BE2C (cell line): ENCODE measurements at regions not wholly inside any gene's neighbourhood (a gene's known extent, or its start where the extent isn't known, plus 50 kb on each side); places are given as distances from the start of the nearest gene placed in this dataset.

Source experiments
- DNase-seq: peaks from one replicate; pipeline ENCODE4 v3.0.0-alpha.2; 2020
- H3K27me3 ChIP-seq: fragments of 250-450 bp; sonication (Bioruptor Pico); 2 replicates; pipeline ENCODE4 v1.5.1; 2020; ENCODE audit warnings: mild to moderate bottlenecking
- H3K36me3 ChIP-seq: fragments of 250-450 bp; sonication (Bioruptor Pico); 2 replicates; pipeline ENCODE4 v1.5.1; 2020; ENCODE audit warnings: mild to moderate bottlenecking
- H3K4me1 ChIP-seq: fragments of 250-450 bp; sonication (Bioruptor Pico); 2 replicates; pipeline ENCODE4 v1.5.1; 2020
- H3K4me3 ChIP-seq: 2 replicates; pipeline ENCODE4 v1.5.1; 2011; ENCODE audit warnings: low read depth, low read length
- H3K9me3 ChIP-seq: fragments of 250-450 bp; sonication (Bioruptor Pico); 2 replicates; pipeline ENCODE4 v1.5.1; 2020
- TF ChIP-seq, protein P1 (sequence below): IDR thresholded peaks from 2 replicates; pipeline ENCODE4 v1.5.1; 2012; ENCODE audit warnings: mild to moderate bottlenecking, low read depth, low read length

GRCh38 chr18:40036861-40037260 lies 1918.2 kb upstream of the PIK3C3 start:
- no peak for DNase-seq
- TF ChIP-seq, protein P1, sequence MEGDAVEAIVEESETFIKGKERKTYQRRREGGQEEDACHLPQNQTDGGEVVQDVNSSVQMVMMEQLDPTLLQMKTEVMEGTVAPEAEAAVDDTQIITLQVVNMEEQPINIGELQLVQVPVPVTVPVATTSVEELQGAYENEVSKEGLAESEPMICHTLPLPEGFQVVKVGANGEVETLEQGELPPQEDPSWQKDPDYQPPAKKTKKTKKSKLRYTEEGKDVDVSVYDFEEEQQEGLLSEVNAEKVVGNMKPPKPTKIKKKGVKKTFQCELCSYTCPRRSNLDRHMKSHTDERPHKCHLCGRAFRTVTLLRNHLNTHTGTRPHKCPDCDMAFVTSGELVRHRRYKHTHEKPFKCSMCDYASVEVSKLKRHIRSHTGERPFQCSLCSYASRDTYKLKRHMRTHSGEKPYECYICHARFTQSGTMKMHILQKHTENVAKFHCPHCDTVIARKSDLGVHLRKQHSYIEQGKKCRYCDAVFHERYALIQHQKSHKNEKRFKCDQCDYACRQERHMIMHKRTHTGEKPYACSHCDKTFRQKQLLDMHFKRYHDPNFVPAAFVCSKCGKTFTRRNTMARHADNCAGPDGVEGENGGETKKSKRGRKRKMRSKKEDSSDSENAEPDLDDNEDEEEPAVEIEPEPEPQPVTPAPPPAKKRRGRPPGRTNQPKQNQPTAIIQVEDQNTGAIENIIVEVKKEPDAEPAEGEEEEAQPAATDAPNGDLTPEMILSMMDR: no peak
- no peaks in the 10 kb centered on the region for H3K4me1 ChIP-seq
- no peaks in the 10 kb centered on the region for H3K9me3 ChIP-seq
- no peaks in the 10 kb centered on the region for H3K27me3 ChIP-seq
- H3K4me3 ChIP-seq: no peak overlapping the region
- no peaks in the 10 kb centered on the region for H3K36me3 ChIP-seq

DNA sequence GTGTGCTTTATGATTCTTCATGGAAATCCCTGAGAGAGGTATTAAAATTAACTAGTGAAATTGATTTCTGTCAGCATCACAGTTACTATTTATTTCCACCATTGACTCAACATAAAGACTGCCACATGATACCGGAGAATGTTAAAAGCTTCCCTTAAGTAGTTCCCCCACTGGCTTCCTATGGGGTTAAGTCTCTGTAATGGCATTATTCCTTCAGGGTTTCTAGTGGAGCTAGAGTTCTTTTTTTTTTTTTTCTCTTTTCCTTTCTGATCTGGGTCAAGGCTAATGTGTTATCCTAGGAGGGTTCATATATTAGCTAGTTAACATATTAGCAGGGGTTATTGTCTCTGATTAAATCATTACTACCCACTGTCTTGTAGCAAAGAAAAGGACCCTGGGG lies 1919.1 kb upstream of the PIK3C3 start:
- DNase-seq: no peak
- H3K4me1 ChIP-seq: no peaks in the 10 kb centered on the region
- TF ChIP-seq, protein P1: no peak

GRCh38 chr18:40032076-40032475 lies 1923.0 kb upstream of the PIK3C3 start:
- no peak overlapping the region for H3K4me3 ChIP-seq
- TF ChIP-seq, protein P1: no peak
- H3K36me3 ChIP-seq: no peaks in the 10 kb centered on the region
- H3K27me3 ChIP-seq: no peaks in the 10 kb centered on the region
- no peaks in the 10 kb centered on the region for H3K4me1 ChIP-seq
- H3K9me3 ChIP-seq: no peaks in the 10 kb centered on the region
- DNase-seq: no peak

More for the DNA sequence above, 1919.1 kb upstream of the PIK3C3 start:
- Histone ChIP-seq H3K36me3 (no peaks in the 10 kb centered on the region), H3K9me3 (no peaks in the 10 kb centered on the region), H3K27me3 (no peaks in the 10 kb centered on the region), H3K4me3 (no peak overlapping the region)

GRCh38 chr18:40031435-40031834 lies 1923.6 kb upstream of the PIK3C3 start:
- Histone ChIP-seq H3K4me1 (no peaks in the 10 kb centered on the region), H3K36me3 (no peaks in the 10 kb centered on the region), H3K9me3 (no peaks in the 10 kb centered on the region), H3K4me3 (no peak overlapping the region), H3K27me3 (no peaks in the 10 kb centered on the region)
- TF ChIP-seq, protein P1: no peak
- no peak for DNase-seq

- Histone ChIP-seq H3K4me1 (no peaks in the 10 kb centered on the region), H3K36me3 (no peaks in the 10 kb centered on the region), H3K27me3 (no peaks in the 10 kb centered on the region), H3K4me3 (no peak overlapping the region), H3K9me3 (no peaks in the 10 kb centered on the region)
- TF ChIP-seq, protein P1: no peak
- DNase-seq: no peak
Observed at GRCh38 chr18:40019797-40020392, 1935.1 kb upstream of the PIK3C3 start.

- no peaks in the 10 kb centered on the region for H3K9me3 ChIP-seq
- H3K36me3 ChIP-seq: no peaks in the 10 kb centered on the region
- no peak for DNase-seq
- no peaks in the 10 kb centered on the region for H3K27me3 ChIP-seq
- H3K4me3 ChIP-seq: no peak overlapping the region
- no peaks in the 10 kb centered on the region for H3K4me1 ChIP-seq
- TF ChIP-seq, protein P1: no peak
Observed at GRCh38 chr18:40018266-40018665, 1936.8 kb upstream of the PIK3C3 start.
